NT2/D1 (cell line): ENCODE measurements at regions not wholly inside any gene's neighbourhood (a gene's known extent, or its start where the extent isn't known, plus 50 kb on each side); places are given as distances from the start of the nearest gene placed in this dataset.

Source experiments
- YY1 ChIP-seq: IDR thresholded peaks from 2 replicates; pipeline ENCODE4 v1.6.1; 2011; ENCODE audit not compliant: insufficient read length, insufficient read depth
- ZNF274 ChIP-seq: IDR thresholded peaks from 2 replicates; pipeline ENCODE4 v1.6.1; 2011; ENCODE audit warnings: mild to moderate bottlenecking, low read depth, low read length

GRCh38 chr14:87575378-87575777, 417.6 kb downstream of the GALC start:
- TF ChIP-seq ZNF274: no peak
- no peak for TF ChIP-seq YY1
